ENCODE measurements at regions not wholly inside any gene's neighbourhood (a gene's known extent, or its start where the extent isn't known, plus 50 kb on each side); places are given as distances from the start of the nearest gene placed in this dataset.

- DNase-seq, result no peak
Measured at GRCh38 chr1:101290922-101291561, 54.2 kb downstream of the S1PR1 start.

- no peak for DNase-seq
Measured at GRCh38 chr1:101291562-101292380, 55.0 kb downstream of the S1PR1 start.

GRCh38 chr1:101293461-101294051 lies 56.7 kb downstream of the S1PR1 start:
- DNase-seq, result no peak

- DNase-seq, result no peak
Measured at GRCh38 chr1:101295209-101295608, 58.4 kb downstream of the S1PR1 start.

DNA sequence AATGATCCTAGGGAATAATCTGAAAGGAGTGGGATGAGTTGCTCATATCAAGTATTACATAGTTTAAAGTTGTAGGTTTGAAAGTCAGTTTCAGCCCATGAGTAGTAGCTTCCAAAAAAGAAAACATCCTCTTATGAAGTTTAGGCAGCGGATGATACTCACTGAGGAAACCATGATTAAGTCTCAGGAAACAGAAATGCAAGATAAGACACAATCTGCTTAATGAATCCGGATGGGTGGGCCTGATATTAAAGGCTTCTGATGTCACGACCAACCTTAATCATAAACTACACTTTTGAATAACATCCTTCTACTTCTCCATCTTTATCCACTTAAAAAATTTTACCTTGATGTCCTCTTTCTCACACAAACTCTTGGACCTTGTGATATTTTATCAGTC lies 61.8 kb downstream of the S1PR1 start:
- no peak for DNase-seq

GRCh38 chr1:101299141-101299540 lies 62.3 kb downstream of the S1PR1 start:
- no peak for DNase-seq

DNA sequence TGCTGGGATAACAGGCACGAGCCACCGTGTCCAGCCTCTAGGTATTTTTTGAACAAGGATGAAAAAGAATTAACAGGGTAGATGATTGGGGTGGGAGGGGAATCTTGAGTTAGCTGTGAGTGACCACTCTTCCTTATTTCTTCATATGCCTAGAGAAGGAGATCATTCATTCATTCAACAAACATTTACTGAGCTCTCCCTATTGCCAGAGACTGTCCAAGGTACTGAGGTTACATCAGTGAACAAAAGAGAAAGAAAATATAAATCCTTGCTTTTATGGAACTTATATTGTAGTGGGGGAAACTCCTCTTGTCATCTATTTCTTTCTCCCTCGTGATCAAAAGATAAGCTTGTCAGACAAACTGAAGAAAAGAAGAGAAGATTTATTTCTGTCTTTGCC lies 62.9 kb downstream of the S1PR1 start:
- no peak for DNase-seq

GRCh38 chr1:101300916-101301315 lies 64.1 kb downstream of the S1PR1 start:
- no peak for DNase-seq

- no peak for DNase-seq
Measured at GRCh38 chr1:101301446-101302057, 64.7 kb downstream of the S1PR1 start.

- no peak for DNase-seq
Measured at GRCh38 chr1:101302831-101303511, 66.2 kb downstream of the S1PR1 start.

DNA sequence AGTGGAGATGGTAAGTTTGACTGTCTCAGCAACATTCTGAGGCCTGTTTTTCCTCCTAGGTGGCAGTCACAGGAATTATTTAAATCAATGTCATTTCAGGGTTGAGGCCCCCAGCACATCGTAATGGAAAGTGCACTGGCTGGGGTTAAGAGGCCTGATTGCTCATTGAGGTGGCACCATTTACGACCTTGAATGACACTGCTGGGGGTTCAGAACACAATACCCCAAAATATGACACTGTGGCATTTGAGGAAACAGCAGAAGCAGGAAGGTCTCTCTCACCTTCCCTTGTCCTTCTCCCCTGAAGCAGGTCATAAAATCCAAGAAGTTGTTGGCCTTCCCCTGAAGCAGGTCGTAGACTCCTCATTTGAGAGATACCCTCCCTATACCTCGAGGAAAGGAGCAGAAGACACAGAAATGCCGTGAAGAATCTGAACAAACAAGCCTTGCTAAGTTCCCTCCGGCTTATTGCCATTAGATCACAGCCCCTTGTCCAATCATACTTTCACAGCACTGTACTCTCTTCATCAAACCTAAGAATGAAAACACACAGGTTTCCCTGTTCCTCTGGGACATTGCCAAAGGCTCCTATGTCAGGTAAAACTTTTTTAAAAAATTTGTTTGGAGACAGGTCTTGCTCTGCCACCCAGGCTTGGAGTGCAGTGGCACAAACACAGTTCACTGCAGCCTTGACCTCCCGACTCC lies 71.3 kb downstream of the S1PR1 start:
- no peak for DNase-seq

- DNase-seq, result no peak
Measured at GRCh38 chr1:101308935-101309333, 72.1 kb downstream of the S1PR1 start.

- DNase-seq, result no peak
Measured at GRCh38 chr1:101309334-101310311, 72.8 kb downstream of the S1PR1 start.

GRCh38 chr1:101310506-101310905 lies 73.7 kb downstream of the S1PR1 start:
- no peak for DNase-seq

DNA sequence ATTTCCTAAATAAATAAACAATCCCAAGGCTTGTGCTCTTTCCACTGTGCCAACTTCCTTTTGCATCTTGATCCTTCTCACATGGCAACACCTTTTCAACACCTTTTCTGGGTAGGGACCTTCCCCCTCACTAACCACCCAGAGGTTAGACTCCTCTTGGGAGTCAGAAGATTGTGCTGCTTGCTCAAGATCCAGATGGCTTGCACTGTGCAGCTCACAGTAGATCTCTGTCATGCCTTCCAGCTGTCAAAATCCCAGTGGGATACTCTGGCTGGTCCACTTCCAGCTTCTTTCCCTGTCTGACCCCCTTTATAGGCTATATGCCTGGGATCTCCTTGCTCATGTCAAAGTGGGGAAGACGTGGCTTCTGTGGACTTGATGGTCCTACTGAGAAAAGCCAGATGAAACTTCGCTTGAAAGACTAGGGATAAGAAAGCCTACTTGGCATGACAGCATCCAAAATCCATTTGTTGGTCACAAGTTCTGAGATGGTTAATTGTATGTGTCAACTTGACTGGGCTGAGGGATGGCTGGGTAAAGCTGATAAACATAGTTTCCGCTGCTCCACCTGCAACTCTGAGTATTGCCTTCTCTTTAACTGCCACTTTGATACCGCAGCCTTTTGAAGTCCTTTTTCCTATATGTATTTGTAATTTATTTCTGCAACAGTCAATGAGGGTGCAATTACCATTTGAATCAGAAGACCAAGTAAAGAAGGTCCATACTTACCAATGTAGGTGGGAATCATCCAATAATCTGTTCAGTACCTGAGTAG lies 74.5 kb downstream of the S1PR1 start:
- no peak for DNase-seq

DNA sequence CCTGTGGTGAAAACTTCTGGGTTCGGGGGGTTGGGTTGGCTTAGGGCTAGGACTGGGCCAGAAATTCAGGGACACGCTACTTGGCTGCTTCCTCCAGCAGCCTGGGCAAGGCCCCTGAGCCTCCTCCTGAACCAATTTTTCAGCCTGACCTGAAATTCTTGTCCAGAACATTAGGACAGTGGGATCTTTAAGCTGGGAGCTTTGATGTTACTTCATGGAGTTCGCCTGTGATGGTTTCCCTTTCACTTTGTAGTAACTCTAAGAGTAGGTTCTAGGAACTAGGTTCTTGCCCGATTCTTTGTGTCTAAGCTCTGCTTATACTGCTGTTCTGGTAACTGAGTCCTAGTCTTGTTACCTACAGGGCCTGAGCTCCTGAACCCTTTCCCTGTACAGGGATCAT lies 75.3 kb downstream of the S1PR1 start:
- no peak for DNase-seq

- DNase-seq, result no peak
Measured at GRCh38 chr1:101313356-101313755, 76.5 kb downstream of the S1PR1 start.

DNA sequence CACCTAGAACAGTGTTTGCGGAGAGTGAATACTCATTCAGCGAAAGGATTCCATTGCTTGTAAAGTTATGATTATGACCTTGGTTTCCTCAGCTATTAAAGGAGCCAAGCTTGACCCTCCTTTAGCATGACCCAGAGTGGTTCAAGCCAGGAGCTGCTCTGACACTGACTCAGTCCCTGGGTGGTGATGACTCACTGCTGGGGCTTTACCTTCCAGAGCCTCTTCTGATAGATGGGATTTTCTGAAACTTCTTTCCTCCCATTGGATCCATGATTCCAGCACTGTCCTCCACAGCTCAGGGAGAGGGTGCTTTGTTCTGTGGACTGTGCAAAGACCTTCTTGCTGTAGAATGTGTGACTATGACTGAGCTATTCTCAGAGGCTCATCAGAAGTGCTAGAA lies 77.4 kb downstream of the S1PR1 start:
- no peak for DNase-seq

- DNase-seq, result no peak
Measured at GRCh38 chr1:101316256-101316655, 79.4 kb downstream of the S1PR1 start.

DNA sequence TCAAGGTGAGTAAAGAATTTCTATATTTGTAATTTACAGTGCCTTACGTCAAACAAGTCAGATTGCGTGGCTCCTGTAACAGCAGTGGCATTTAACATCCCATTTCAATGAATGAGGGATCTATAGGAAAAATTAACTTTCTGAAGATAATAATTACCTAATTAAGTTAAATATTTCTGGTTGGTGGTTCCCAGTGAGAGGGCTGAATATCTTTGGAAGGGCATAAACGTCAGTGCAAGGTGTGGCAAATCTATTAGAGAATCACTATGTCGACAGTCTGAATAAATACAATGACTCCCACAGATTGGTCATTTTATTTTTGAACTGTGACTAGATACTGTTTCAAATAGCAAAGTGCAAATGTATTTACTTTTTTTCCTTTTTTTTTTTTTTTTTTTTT lies 80.0 kb downstream of the S1PR1 start:
- DNase-seq, result no peak
